ENCODE measurements at regions not wholly inside any gene's neighbourhood (a gene's known extent, or its start where the extent isn't known, plus 50 kb on each side); places are given as distances from the start of the nearest gene placed in this dataset.

GRCh38 chr2:16411788-16412187, 253.8 kb downstream of the CYRIA start:
- DNase-seq (ENCODE audit: low spot score) = no peak

- no peak for DNase-seq (ENCODE audit: low spot score)
Observed at GRCh38 chr2:16409849-16410248, 255.8 kb downstream of the CYRIA start.

- no peak for DNase-seq (ENCODE audit: low spot score)
Observed at GRCh38 chr2:16409006-16409390, 256.6 kb downstream of the CYRIA start.

GRCh38 chr2:16408331-16409005, 257.2 kb downstream of the CYRIA start:
- no peak for DNase-seq (ENCODE audit: low spot score)

- no peak for DNase-seq (ENCODE audit: low spot score)
Observed at GRCh38 chr2:16407358-16407757, 258.3 kb downstream of the CYRIA start.

GRCh38 chr2:16406496-16407289, 258.9 kb downstream of the CYRIA start:
- DNase-seq (ENCODE audit: low spot score) = no peak

- DNase-seq (ENCODE audit: low spot score) = no peak
Observed at GRCh38 chr2:16405551-16405950, 260.1 kb downstream of the CYRIA start.

- no peak for DNase-seq (ENCODE audit: low spot score)
Observed at GRCh38 chr2:16404551-16405300, 260.9 kb downstream of the CYRIA start.

- DNase-seq (ENCODE audit: low spot score) = no peak
Observed at GRCh38 chr2:16404146-16404545, 261.5 kb downstream of the CYRIA start.

GRCh38 chr2:16402891-16403290, 262.7 kb downstream of the CYRIA start:
- no peak for DNase-seq (ENCODE audit: low spot score)

- no peak for DNase-seq (ENCODE audit: low spot score)
Observed at GRCh38 chr2:16401761-16402300, 263.8 kb downstream of the CYRIA start.

- no peak for DNase-seq (ENCODE audit: low spot score)
Observed at GRCh38 chr2:16400127-16400623, 265.5 kb downstream of the CYRIA start.

GRCh38 chr2:16398486-16399043, 267.1 kb downstream of the CYRIA start:
- no peak for DNase-seq (ENCODE audit: low spot score)

- DNase-seq (ENCODE audit: low spot score) = no peak
Observed at GRCh38 chr2:16397681-16398475, 267.8 kb downstream of the CYRIA start.

GRCh38 chr2:16396986-16397385, 268.6 kb downstream of the CYRIA start:
- DNase-seq (ENCODE audit: low spot score) = no peak

GRCh38 chr2:16396171-16396570, 269.5 kb downstream of the CYRIA start:
- no peak for DNase-seq (ENCODE audit: low spot score)

GRCh38 chr2:16395601-16396000, 270.0 kb downstream of the CYRIA start:
- DNase-seq (ENCODE audit: low spot score) = no peak

GRCh38 chr2:16394986-16395550, 270.6 kb downstream of the CYRIA start:
- DNase-seq (ENCODE audit: low spot score) = no peak

GRCh38 chr2:16394072-16394985, 271.3 kb downstream of the CYRIA start:
- no peak for DNase-seq (ENCODE audit: low spot score)

All from ecto neural progenitor cell (in vitro differentiated cells).